ENCODE measurements at regions not wholly inside any gene's neighbourhood (a gene's known extent, or its start where the extent isn't known, plus 50 kb on each side); places are given as distances from the start of the nearest gene placed in this dataset.

- TF ChIP-seq JUND (IDR thresholded peaks at IDR 0.05; ENCODE audit: low read depth), result no peak
- DNase-seq (ENCODE audit: low read depth in 1 of 2, low spot score in 1 of 2), result no peak
- in situ Hi-C loops (cut with HindIII; ENCODE audit: low pct_unique_long_range_greater_than_20kb, low sequenced_read_pairs), result no loop called here
Measured at GRCh38 chr2:71901466-71901865, 246.2 kb downstream of the CYP26B1 start.

- TF ChIP-seq JUND (IDR thresholded peaks at IDR 0.05; ENCODE audit: low read depth), result no peak
- in situ Hi-C loops (cut with HindIII; ENCODE audit: low pct_unique_long_range_greater_than_20kb, low sequenced_read_pairs), result no loop called here
- no peak for DNase-seq (ENCODE audit: low read depth in 1 of 2, low spot score in 1 of 2)
Measured at GRCh38 chr2:71898851-71899681, 248.6 kb downstream of the CYP26B1 start.

DNA sequence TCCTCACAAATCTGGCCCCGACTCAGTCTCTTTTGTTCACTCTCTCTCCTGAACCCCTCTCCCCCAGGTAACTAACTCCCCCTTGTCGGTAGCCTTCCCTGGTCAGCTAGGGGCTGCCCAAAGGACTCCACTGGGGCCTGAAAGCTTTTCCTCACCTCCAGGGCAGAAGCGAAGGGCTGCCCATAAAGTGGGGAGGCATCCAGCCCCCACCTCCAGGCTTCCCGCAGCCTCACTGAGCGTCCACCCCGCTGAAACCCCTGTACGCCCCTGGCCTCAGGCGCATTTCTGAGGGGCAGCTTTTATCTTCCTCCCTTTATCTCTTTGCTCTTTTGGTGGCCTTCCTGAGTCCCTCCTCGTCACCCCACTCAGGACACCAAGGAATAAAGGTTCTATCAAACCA is 249.3 kb downstream of the CYP26B1 start:
- DNase-seq (ENCODE audit: low read depth in 1 of 2, low spot score in 1 of 2), result no peak
- in situ Hi-C loops (cut with HindIII; ENCODE audit: low pct_unique_long_range_greater_than_20kb, low sequenced_read_pairs), result no loop called here
- TF ChIP-seq JUND (IDR thresholded peaks at IDR 0.05; ENCODE audit: low read depth), result no peak

- no peak for DNase-seq (ENCODE audit: low read depth in 1 of 2, low spot score in 1 of 2)
Measured at GRCh38 chr2:71897836-71898235, 249.8 kb downstream of the CYP26B1 start.

DNA sequence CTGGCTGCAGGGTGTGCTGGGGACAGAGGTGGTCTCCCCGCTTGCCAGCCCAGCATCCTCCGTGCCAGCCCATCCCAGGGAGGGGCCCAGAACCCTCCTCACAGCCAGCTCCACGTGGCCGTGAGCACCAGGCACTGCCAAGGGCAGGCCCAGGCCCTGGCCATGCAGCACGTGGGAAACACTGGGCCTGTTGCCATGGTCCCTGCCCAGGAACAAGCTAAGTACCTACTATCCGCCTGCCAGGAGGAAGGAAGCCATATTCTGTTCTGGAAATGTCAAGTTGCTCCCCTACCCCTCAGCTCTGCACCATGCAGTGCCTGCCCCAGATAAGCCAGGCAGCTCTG is 250.6 kb downstream of the CYP26B1 start:
- DNase-seq (ENCODE audit: low read depth in 1 of 2, low spot score in 1 of 2), result no peak
- TF ChIP-seq JUND (IDR thresholded peaks at IDR 0.05; ENCODE audit: low read depth), result no peak
- in situ Hi-C loops (cut with HindIII; ENCODE audit: low pct_unique_long_range_greater_than_20kb, low sequenced_read_pairs), result no loop called here

More at GRCh38 chr2:71897836-71898235, 249.8 kb downstream of the CYP26B1 start:
- in situ Hi-C loops (cut with HindIII; ENCODE audit: low pct_unique_long_range_greater_than_20kb, low sequenced_read_pairs), result no loop called here
- no peak for TF ChIP-seq JUND (IDR thresholded peaks at IDR 0.05; ENCODE audit: low read depth)

DNA sequence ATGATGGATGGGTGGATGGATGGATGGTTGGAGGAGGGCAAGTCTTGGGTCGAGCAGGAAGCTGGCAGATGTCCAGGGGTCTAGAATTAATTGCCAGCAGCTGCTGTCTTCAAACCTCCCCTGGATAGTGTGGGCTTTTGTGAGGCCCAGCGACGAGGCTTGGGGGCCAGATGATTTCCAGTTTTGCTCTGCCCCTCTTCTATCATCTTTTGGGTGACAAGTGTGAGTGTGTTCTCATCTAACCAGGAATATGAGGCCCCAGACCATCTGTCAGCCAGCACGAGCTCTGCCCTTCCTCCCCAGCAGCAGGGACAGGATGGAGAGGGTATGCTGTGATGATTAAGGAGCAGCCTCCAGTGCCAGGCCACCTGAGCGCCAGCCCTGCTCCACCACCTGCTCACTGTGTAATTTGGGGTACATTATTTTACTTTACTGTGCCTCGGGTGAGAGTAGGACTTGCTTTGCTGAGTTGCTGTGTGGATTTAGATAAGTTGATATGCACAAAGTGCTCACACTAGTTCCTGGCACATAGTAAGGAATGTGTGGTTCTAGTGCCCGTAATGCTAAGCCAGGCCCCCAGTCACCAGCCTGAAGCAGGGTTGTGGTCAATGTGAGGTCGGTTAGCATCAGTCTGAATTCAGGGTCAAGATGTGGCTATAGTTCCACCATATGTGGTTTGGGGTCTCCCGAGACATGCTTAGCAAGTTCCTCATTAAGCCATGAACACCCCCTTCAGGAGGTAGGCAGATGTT is 251.1 kb downstream of the CYP26B1 start:
- in situ Hi-C loops (cut with HindIII; ENCODE audit: low pct_unique_long_range_greater_than_20kb, low sequenced_read_pairs), result no loop called here
- DNase-seq (ENCODE audit: low read depth in 1 of 2, low spot score in 1 of 2), result no peak
- TF ChIP-seq JUND (IDR thresholded peaks at IDR 0.05; ENCODE audit: low read depth), result no peak

GRCh38 chr2:71895320-71896161 is 252.1 kb downstream of the CYP26B1 start:
- in situ Hi-C loops (cut with HindIII; ENCODE audit: low pct_unique_long_range_greater_than_20kb, low sequenced_read_pairs), result no loop called here
- no peak for DNase-seq (ENCODE audit: low read depth in 1 of 2, low spot score in 1 of 2)
- no peak for TF ChIP-seq JUND (IDR thresholded peaks at IDR 0.05; ENCODE audit: low read depth)

GRCh38 chr2:71894261-71894660 is 253.4 kb downstream of the CYP26B1 start:
- no peak for DNase-seq (ENCODE audit: low read depth in 1 of 2, low spot score in 1 of 2)
- no peak for TF ChIP-seq JUND (IDR thresholded peaks at IDR 0.05; ENCODE audit: low read depth)
- in situ Hi-C loops (cut with HindIII; ENCODE audit: low pct_unique_long_range_greater_than_20kb, low sequenced_read_pairs), result no loop called here

GRCh38 chr2:71893646-71894045 is 254.0 kb downstream of the CYP26B1 start:
- in situ Hi-C loops (cut with HindIII; ENCODE audit: low pct_unique_long_range_greater_than_20kb, low sequenced_read_pairs), result no loop called here
- no peak for TF ChIP-seq JUND (IDR thresholded peaks at IDR 0.05; ENCODE audit: low read depth)
- no peak for DNase-seq (ENCODE audit: low read depth in 1 of 2, low spot score in 1 of 2)

GRCh38 chr2:71892896-71893295 is 254.8 kb downstream of the CYP26B1 start:
- in situ Hi-C loops (cut with HindIII; ENCODE audit: low pct_unique_long_range_greater_than_20kb, low sequenced_read_pairs), result no loop called here
- no peak for TF ChIP-seq JUND (IDR thresholded peaks at IDR 0.05; ENCODE audit: low read depth)
- DNase-seq (ENCODE audit: low read depth in 1 of 2, low spot score in 1 of 2), result no peak

GRCh38 chr2:71892423-71892730 is 255.3 kb downstream of the CYP26B1 start:
- in situ Hi-C loops (cut with HindIII; ENCODE audit: low pct_unique_long_range_greater_than_20kb, low sequenced_read_pairs), result no loop called here
- no peak for TF ChIP-seq JUND (IDR thresholded peaks at IDR 0.05; ENCODE audit: low read depth)
- no peak for DNase-seq (ENCODE audit: low read depth in 1 of 2, low spot score in 1 of 2)

- in situ Hi-C loops (cut with HindIII; ENCODE audit: low pct_unique_long_range_greater_than_20kb, low sequenced_read_pairs), result no loop called here
- DNase-seq (ENCODE audit: low read depth in 1 of 2, low spot score in 1 of 2), result no peak
- TF ChIP-seq JUND (IDR thresholded peaks at IDR 0.05; ENCODE audit: low read depth), result no peak
Measured at GRCh38 chr2:71891719-71892422, 255.8 kb downstream of the CYP26B1 start.

All from T47D (cell line).